HG03521 (cell line): ENCODE measurements at regions not wholly inside any gene's neighbourhood (a gene's known extent, or its start where the extent isn't known, plus 50 kb on each side); places are given as distances from the start of the nearest gene placed in this dataset.
A peak's percentile ranks its signal among the peaks of the same experiment; 100 is the strongest.

Source experiments
- ATAC-seq: cut with Tn5 transposase; IDR thresholded peaks from one replicate; pipeline ENCODE4 v1.9.1; 2021; ENCODE audit warnings: mild to moderate bottlenecking, moderate library complexity; ENCODE audit not compliant: unreplicated experiment

DNA sequence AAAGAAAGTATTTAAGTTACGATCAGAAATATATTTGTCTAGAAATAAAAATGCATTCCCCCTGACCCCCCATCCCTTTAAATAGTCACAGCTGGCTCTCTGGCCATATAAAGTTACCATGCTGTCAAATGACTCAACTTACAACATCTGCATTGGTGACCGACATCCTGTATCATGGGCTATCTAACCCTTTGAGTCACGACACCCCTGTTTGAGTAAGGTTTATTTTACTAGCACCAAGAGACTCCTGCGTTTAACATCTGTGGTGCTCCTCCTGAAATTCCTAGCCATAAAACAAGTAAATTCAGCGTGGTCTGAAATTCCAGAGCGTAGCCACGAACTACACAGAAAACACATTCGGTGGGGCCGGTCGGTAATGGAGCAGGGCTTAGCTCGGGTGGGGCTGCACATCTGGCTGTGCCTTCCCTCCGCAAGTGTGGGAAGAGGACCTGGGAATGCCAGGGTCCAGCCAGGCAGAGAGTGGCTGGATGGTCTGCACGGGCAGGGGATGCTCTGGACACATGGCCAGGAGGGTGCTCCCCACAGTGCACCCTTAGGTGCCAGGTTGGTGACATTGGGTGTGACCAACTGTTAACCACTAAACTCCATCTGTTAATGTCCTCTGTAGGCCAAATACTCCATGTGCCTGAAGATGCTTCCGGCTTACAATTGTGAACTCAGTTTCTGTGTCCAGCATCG is 53.0 kb upstream of the CLDN14 start:
- ATAC-seq = no peak

DNA sequence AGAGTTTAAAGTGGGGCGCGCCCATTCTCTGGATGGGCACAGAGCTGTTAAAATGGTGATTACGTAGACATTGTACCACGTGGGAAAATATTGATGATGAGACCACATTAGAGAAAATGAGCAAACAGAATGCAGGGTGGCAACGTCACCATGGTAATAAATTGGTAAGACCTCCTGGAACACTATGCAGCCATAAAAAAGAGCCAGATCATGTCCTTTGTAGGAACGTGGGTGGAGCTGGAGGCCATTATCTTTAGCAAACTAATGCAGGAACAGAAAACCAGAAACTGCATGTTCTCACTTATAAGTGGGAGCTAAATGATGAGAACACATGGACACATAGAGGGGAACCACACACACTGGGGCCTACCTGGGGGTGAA is 53.5 kb upstream of the CLDN14 start:
- no peak for ATAC-seq

DNA sequence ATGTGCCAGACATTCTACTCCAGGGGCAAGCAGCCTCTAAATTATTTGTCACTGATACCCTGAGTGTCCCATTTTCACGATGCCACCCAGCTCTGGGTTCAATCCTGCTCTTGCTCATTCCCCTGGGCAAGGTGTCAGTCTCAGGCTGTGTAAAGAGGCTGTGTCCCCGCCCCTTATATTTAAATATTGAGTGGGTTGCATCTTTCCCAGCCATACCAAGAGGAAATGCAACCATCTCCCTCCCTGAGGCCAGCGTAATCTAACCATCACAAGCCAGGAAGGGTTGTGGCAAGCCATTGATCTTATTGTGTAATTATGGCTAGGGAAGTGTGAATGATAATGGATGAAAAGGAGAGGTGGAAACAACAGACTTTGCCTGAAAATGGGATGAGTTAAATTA is 54.7 kb upstream of the CLDN14 start:
- no peak for ATAC-seq

DNA sequence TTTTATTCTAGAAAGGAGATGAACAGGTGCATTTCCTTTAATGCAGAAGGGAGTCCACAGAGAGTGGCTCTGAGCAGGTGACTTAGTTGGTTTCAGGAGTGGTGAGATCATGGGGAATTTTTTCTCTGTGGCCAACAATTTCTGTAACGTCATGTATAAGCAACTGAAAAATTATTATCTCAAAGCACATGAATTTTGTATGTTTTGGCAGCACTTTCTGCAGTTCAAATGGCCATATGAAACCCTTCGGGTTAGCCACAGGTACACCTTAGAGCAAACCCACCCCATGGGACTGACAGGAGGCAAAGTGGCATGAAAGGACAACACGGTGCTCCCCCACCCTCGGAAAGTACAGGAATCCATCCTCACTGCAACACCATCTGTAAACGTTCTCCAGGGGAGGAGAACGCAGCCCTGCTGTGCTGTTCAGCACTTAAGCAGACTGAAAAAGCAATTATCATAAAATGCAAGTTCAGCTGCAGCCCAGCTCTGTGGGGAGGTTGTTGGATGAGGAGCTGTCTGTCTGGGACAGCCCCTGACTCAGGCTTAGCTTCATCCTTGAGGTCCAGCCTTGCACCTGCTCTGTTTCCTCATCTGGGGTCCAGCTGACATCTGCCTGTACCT is 55.8 kb upstream of the CLDN14 start:
- peak; percentile 57 for ATAC-seq

DNA sequence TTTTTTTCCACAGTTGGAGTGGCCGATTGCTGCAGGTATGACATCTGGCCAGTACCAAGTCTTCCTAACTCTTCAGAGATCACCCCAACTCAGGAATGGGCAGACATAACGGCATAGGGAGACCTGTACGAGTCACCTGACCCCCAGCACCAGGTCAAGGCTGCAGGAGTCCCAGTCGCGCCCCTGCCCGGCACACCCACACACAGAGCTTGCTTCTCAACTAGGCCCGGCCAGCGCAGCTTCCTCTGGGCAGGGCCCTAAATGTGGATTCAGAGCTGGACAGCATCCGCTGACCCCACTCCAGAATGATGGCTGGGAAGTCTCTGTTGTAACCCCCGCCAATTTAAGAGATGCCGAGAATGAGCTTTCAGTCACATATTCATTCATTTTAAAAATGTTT is 58.8 kb upstream of the CLDN14 start:
- ATAC-seq = no peak

DNA sequence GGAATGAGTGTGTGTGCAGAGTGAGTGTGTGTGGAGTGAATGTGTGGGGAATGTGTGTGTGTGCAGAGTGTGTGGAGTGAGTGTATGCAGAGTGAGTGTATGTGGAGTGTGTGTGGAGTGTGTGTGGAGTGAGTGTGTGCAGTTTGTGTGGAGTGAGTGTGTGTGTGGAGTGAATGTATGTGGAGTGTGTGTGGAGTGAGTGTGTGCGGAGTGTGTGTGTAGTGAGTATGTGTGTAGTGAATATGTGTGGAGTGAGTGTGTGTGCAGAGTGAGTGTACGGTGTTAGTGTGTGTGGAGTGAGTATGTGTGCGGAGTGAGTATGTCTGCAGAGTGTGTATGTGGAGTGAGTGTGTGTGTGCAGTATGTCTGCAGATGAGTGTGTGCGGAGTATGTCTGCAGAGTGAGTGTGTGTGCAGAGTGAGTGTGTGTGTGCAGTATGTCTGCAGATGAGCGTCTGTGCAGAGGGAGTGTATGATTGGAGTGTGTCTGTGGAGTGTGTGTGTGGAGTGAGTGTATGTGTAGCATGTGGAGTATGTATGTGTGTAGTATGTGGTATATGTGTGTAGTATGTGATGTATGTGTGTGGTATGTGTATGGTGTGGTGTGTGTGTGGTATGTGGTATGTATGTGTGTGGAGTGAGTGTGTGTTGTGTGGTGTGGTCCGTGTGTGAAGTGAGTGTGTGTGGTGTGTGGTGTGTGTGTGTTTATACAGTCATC is 59.7 kb upstream of the CLDN14 start:
- no peak for ATAC-seq

DNA sequence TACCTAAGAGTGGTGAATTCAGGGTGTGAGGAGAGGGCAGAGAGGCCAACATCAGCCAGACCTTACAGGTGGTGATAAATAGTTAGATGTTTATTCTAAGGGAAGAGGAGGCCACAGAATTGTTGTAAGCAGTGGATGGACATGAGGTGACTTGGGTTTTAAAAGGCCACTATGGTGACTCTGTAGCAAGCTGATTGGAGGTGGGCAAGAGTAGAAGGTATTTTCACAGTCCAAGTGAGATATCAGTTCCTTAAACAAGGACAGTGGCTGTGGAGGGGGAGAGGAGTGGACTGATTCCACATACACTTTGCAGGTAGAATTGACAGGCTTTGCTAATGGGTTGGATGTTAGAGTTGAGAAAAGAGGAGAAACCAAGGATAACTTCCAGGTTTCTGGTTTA is 60.8 kb upstream of the CLDN14 start:
- ATAC-seq = no peak

DNA sequence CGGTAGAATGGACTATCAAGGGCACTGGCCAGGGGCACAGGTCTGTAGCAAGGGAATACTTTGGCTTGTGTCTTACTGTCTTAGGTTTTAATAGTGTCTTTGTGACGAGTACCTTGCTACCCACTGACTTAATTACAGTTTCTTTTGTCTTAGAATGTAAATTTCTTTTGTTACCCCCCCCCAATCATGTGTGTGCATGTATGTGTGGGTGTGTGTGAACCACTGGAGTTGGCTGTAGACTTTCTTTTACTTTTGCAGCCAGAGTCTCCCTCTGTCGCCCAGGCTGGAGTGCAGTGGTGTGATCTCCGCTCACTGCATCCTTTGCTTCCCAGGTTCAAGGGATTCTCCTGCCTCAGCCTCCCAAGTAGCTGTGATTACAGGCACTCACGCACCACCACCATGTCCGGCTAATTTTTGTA is 61.8 kb upstream of the CLDN14 start:
- no peak for ATAC-seq

DNA sequence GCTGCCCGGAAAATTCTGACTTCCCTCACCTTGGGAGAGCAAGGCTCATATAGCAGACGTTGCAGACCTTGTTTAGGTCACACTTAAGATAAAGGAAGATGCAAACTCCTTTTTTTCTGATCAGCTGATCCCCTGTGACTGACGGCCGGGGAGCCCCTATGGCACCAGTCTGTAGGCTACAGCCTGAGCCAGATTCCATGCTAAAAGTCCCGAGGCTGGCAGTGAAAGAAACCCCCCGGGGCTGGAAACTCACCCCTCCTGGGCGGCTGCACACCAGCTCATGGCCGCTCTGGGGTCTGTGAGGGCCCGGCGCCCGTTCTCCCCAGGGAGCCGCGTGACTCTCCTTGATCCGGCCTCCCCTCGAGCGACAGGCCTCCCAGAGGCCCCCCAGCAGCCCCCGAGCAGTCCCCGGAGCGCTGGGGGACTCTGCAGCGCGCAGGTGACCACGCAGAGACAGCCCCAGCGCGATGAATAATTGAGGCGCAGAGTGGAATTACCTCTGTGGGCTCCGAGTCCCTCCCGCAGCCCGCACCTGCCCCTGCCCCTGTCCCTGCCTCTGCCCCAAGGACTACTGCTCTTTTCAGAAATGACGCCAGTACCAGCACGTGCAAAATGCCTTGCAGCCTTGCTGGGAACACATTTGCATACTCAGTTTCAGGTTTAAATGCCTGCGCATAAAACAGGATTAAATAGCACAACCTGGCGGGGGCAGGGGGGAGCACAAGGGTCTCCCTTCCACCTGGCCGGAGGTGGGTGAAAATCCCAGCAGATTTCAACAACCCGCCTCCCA is 62.6 kb upstream of the CLDN14 start:
- ATAC-seq = peak; percentile 43

DNA sequence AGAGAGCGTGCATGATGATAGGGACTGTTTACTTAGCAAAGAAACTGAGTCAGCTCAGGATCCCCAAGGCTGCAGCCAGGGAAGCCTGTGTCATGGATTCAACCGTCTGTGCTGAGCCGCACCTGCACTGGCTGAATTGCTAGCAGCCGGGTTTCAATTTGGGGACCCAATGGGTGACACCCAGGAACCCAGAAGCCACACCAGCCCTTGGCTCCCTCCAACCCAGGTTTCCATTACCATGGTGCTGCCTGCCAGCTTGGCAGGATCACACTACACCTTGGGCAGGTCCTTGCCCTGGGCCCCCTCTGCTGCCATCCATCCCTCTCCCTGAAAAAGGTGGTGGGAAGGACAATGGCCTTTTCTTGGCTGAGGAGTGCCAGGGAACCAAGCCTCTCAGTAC is 64.0 kb upstream of the CLDN14 start:
- no peak for ATAC-seq

DNA sequence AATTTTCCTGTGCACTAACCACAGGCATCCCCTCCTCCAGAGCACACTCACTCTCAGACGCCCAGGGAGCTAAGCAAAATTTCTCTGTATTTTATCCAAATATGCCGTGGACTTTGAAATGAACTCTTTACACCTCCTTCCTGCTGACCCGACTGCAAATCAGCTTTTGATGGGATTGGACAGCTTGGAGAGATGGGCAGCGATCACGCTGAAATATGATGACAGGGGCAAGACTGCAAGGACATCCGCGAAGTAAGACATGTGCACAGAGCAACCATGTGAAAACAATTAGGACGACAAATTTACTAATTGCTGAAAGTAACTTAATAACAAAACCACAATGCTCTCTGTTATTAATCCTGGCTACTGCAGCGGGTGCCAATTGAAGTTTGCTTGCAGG is 64.6 kb upstream of the CLDN14 start:
- ATAC-seq = no peak

DNA sequence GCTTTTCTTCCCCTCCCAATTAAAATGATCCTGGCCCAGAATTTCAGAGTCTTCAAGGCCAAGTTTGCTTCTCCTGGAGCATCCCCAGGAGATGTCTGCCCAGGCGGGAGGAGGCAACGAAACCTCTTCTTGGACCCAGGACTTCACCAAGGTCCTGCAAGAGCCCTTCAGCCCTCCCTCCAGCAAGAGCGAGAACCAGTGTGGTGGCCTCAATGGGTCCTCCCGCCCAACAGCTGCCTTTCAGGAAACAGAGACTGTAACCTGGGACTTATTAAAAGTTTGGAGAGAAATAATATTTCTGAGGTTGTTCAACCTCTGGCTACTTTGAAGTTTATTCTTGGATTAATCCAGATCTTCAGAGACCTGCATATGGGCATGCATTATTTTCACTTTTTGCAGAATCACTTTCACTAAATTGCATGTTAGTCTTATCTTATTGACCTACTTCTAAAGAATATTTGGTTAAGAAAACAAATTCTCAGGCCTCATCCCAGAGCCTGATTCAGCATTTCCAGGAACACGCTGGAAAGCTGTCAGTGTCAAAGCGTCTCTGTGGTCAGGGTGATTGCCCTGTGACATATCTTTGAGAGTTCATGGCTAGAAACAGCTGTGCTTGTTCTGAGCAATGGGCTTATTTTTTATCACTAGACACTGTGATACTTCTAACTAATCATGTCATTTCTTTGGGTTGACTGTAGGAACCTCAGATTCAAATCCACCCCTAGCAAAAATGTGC is 66.0 kb upstream of the CLDN14 start:
- no peak for ATAC-seq

DNA sequence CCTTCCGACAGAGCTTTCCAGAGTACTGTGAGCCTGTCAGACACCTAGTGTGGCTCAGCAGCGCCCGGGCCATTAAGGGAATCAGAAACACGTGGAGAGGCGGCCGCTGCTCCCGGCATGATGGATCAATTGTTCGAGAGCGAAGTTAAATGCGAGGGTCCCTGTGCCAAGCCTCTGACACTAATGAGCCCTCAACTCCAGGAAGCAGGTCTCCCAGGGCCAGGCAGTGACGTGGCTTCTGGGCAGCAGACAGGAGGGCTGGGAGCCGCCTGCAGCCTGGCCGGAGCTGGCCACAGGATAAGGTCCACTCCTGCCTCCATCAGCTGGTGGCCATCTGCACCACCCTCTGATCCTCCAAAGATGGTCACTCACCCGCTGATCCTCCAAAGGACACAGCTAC is 67.5 kb upstream of the CLDN14 start:
- no peak for ATAC-seq

DNA sequence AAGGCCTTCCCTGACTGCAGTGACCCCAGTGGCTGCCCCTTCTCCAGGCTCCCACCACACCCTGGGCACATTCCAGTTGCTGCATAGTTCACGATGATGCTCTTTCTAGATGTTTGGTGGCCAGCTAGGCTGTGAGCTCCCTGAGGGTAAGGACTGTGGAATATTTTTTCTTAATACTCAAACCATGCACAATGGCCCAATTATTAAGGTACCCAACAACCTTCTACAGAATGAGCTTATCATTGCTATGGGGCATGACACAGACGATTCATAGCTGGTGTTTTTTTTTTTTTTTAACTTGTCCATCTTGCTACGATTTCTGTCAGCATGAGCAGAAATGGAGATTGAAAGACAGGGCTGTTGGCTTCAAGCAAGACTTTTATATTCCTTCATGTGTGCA is 68.9 kb upstream of the CLDN14 start:
- ATAC-seq = no peak

DNA sequence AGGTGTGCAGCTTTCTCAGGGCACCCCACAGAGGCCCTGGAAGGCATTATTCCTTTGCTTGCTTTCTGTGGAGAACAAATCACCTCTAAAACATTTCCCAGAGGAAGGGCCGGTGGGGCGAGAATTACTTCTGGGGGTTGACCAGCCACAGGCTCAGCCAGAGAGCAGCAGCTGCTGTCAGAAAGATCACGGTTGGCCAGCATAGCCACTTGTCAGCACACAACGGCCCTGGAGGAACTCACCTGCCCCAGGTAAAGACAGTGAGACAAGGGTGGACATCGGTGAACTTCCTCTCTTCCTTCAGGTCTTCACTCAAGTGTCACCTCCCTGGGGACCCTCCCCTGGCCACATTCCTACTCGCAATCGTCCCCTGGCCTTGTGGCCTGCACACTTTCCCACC is 69.5 kb upstream of the CLDN14 start:
- ATAC-seq = no peak

DNA sequence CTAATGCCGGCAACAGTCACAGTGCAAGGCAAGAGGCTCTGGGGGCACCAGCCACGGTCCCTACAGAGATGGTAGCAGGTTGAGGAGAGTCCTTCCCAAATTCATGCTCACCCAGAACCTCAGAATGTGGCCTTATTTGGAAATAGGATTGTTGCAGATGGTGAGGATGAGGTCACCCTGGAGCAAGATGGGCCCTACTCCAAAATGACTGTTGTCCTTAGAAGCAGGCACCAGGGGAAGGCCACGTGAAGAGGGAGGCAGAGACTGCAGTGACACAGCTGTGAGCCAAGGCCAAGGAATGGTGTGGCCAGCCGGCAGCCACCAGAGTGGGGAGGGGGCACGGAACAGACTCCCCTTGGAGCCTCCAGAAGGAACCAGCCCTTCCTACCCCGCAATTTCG is 70.8 kb upstream of the CLDN14 start:
- no peak for ATAC-seq

DNA sequence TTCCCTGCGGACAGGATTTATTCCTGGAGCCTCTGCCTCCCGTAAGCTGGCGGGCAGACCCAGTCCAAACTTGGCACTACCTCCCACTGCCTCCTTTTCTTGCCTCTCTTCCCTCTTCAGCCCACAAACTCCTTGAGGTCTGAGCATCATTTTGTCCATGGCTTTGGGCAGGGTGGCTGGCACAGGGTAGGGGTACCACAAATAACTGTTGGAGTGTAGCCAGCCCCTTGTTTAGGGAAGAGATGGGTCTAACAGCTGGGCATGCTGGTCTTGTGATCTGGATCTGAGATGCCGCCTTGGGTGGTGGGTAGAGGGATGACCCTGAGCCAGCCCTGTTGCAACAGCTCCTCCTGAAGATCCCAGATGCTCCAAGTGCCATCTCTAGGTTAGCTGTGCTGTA is 71.4 kb upstream of the CLDN14 start:
- no peak for ATAC-seq

DNA sequence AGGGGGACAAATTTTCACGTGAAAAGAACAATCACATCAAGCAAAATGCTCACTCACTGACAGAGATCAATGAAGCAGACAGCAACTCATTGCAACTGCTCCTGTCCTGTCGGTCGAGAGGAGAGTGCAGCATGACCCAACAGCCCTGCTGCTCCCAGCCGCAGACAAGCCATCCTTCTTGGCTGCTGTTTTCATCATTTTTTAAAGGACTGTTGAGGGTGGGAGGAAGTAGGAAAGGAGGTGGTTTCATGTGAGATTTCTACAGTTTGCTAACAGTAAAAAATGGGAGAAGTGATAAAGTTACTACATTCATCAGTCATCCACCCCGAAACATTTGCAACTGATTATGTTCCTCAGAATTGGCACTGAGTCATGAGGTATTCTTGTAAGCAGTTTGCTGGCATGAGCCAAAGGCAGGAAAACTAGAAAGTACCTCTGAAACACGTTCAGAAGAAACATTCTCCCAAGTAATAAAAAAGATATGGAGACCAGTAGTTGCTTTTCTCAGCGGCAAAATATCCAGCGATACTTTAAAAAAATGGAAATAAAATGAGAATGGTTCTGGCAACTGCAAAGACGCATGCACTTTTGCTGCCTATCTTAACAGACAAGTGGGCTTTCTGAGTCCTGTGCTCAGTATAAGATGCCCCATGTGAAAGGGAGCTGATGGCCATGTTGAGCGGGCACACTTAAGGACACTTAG is 72.0 kb upstream of the CLDN14 start:
- ATAC-seq = no peak

DNA sequence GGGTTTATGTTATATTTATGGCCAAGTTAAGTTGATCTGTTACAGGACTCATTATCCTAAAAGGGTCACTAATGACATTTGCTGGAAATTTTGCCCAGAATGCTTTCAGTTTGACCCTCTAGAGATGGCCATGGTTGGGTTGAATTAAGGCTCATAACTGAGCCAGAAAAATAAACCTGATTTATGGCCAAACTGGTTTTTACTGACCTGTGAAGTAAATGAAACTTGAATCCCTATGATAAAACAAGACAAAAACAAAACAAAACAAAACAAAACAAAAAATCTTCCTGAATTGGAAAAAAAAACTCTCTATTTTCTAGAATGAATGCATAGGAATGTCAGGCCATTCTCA is 72.5 kb upstream of the CLDN14 start:
- ATAC-seq = no peak

DNA sequence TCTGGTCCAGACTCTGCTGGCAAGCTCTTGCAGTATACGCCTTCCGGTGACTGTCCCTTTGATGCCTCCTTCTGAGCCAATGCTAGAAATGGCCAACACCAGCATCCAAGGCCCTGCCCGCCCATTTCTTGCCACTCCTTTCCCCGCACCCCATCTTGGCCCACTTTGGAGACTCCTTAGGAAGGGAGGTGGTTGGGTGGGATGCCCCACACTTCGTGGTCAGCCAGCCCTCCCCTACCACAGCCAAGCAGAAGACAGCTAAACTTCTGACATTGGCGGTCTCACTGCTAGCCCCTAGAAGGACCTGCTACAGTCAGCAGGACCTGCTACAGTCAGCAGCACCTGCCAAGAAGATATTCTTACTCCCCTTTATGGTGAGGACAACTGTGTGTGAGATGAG is 73.5 kb upstream of the CLDN14 start:
- ATAC-seq = no peak
